ENCODE measurements at regions not wholly inside any gene's neighbourhood (a gene's known extent, or its start where the extent isn't known, plus 50 kb on each side); places are given as distances from the start of the nearest gene placed in this dataset.
"Not testable (repeated sequence)": the region's sequence is repeated elsewhere in the genome, so short reads cannot be mapped to it uniquely, and the experiment has no call there.

DNA sequence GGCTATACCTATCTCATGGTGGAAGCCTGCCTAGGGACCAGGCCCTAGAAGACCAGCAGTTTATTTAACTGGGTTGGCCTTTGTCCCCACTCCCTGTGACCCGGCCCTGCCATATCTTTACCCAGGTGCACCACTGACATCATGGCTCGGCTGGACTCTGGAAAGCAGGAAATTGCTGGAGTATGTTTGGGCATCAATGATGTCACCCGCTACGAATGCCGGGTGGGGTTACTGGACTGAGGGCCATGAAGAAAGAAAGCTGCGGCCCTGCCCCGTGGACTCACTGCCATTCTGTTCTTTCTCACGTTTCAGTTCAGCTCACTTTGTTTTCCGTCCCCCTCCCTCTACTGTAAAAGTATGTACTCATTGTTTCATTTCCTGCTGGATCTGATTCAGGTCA is 129.1 kb downstream of the FOXD4L5 start:
- not testable (repeated sequence) for TF ChIP-seq POLR2A (IDR thresholded peaks at IDR 0.05)
- TF ChIP-seq, protein P1, sequence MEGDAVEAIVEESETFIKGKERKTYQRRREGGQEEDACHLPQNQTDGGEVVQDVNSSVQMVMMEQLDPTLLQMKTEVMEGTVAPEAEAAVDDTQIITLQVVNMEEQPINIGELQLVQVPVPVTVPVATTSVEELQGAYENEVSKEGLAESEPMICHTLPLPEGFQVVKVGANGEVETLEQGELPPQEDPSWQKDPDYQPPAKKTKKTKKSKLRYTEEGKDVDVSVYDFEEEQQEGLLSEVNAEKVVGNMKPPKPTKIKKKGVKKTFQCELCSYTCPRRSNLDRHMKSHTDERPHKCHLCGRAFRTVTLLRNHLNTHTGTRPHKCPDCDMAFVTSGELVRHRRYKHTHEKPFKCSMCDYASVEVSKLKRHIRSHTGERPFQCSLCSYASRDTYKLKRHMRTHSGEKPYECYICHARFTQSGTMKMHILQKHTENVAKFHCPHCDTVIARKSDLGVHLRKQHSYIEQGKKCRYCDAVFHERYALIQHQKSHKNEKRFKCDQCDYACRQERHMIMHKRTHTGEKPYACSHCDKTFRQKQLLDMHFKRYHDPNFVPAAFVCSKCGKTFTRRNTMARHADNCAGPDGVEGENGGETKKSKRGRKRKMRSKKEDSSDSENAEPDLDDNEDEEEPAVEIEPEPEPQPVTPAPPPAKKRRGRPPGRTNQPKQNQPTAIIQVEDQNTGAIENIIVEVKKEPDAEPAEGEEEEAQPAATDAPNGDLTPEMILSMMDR (IDR thresholded peaks at IDR 0.05): not testable (repeated sequence)

Data from body of pancreas (tissue), 4 donors.